ENCODE measurements at regions not wholly inside any gene's neighbourhood (a gene's known extent, or its start where the extent isn't known, plus 50 kb on each side); places are given as distances from the start of the nearest gene placed in this dataset.

DNA sequence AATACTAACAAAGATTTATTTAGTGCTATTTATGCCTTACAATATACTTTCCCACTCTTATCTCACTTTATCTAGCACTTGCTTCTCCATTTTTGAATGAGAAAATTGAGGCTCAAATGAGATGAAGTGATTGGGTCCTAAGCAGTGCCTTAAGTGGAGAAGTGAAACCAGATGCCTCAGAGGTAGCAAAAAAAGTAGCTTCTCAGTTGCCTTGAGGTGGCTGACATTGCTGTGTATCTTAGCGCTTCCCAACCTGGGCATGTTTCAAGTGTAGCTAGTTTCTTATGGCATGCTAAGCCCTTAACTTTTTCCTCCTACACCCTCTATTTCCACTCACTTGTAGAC lies 390.4 kb downstream of the OMA1 start:
- no peak overlapping the region for H3K4me3 ChIP-seq (ENCODE audit: control insufficient read depth, low read depth, low read length)
- DNase-seq (ENCODE audit: low read depth), result no peak
- no peak for TF ChIP-seq CTCF (conservative IDR thresholded peaks at IDR 0.05; ENCODE audit: control insufficient read depth, insufficient read depth, low read depth, low read length)

GRCh38 chr1:58155418-58156123 lies 391.0 kb downstream of the OMA1 start:
- peak; percentile 57 for TF ChIP-seq CTCF (conservative IDR thresholded peaks at IDR 0.05; ENCODE audit: control insufficient read depth, insufficient read depth, low read depth, low read length)
- H3K4me3 ChIP-seq (ENCODE audit: control insufficient read depth, low read depth, low read length), result no peak overlapping the region
- peak; percentile 32 for DNase-seq (ENCODE audit: low read depth)

- no peak for TF ChIP-seq CTCF (conservative IDR thresholded peaks at IDR 0.05; ENCODE audit: control insufficient read depth, insufficient read depth, low read depth, low read length)
- DNase-seq (ENCODE audit: low read depth), result no peak
- H3K4me3 ChIP-seq (ENCODE audit: control insufficient read depth, low read depth, low read length), result no peak overlapping the region
Observed at GRCh38 chr1:58154256-58154655, 392.3 kb downstream of the OMA1 start.

DNA sequence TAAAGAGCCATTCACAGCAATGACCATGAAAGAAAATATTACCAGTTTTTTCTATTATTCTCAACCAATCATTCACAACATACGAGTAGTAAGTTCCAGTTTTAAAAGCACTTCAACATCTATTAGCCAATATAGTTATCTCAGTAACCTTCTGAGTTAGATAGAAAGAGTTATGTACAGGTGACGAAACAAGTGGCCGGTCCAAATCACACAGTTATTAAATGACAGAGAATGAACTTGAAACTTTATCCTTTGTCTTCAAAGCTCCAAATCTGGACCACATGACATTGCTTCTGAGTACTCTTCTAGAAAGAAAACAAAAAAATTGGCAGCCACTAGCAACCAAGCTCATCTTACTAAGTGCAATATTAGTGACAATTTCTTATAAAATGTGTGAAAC lies 393.8 kb downstream of the OMA1 start:
- no peak for TF ChIP-seq CTCF (conservative IDR thresholded peaks at IDR 0.05; ENCODE audit: control insufficient read depth, insufficient read depth, low read depth, low read length)
- H3K4me3 ChIP-seq (ENCODE audit: control insufficient read depth, low read depth, low read length), result no peak overlapping the region
- DNase-seq (ENCODE audit: low read depth), result no peak

DNA sequence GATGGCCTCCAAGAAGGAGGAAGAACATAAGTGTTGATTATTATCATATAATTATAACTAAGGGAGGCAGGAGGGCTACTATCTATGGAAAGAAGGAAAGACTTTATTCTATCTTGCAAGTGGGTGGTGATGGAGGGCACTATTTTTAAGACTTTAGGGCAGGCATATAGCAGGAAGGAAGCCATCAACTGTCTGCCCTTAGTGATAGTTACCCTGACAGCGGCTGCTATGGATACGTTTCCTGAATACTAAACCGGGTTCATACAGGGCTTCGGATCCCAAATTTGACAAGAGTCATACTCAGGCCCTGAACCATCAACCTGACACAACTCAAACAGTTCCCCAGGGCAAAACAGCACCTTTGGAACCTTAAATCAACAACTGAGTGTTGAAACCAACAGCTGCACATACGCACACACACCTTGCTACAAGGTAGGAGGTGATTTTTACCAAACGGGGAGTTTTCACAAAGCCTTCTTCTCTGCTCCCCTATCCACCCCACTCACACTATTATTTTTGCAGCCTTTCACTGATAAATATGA lies 397.2 kb downstream of the OMA1 start:
- TF ChIP-seq CTCF (conservative IDR thresholded peaks at IDR 0.05; ENCODE audit: control insufficient read depth, insufficient read depth, low read depth, low read length), result no peak
- no peak overlapping the region for H3K4me3 ChIP-seq (ENCODE audit: control insufficient read depth, low read depth, low read length)
- DNase-seq (ENCODE audit: low read depth), result no peak

DNA sequence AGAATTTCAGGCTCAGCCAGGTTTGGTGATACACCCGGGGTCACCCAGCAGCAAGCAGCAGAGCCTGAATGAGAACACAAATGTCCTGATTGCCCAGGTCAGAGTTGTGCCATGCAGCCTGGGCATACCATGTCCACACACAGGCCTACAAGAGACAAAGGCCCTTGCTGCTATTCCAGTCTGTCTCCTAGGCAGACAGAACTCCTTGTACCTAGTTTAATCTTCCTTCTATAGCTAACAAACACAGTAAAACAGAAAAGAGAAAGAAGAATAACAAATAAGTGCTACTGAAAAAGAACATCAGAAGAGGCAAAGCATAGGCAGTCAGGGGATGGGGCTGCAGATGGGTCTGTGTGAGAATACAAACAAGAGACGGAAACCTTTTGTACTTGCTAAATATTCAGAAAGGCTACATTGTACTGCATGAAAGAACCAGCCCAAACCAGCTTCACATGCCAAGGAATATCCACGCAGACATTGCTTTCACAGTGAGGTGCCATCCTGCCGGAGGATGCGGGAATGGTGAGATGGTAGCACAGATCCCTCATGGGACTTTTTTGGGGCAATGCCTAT lies 401.7 kb downstream of the OMA1 start:
- TF ChIP-seq CTCF (conservative IDR thresholded peaks at IDR 0.05; ENCODE audit: control insufficient read depth, insufficient read depth, low read depth, low read length), result no peak
- no peak overlapping the region for H3K4me3 ChIP-seq (ENCODE audit: control insufficient read depth, low read depth, low read length)
- DNase-seq (ENCODE audit: low read depth), result no peak

Data from fibroblast of mammary gland (primary cell).